Left colon (tissue), 2 donors: ENCODE measurements at regions not wholly inside any gene's neighbourhood (a gene's known extent, or its start where the extent isn't known, plus 50 kb on each side); places are given as distances from the start of the nearest gene placed in this dataset.
"Not testable (repeated sequence)": the region's sequence is repeated elsewhere in the genome, so short reads cannot be mapped to it uniquely, and the experiment has no call there.

ENCODE experiments used
- ATAC-seq: fragments of 200-7000 bp; cut with Tn5 transposase; one replicate; pipeline ENCODE4 v1.9.1; 2020; ENCODE audit warnings: mild to moderate bottlenecking, moderate library complexity
- DNase-seq, 2 donors: peaks; one replicate each; pipeline ENCODE4 v3.0.0-alpha.2; 2020
- intact Hi-C, 2 donors: fragments of 100-400 bp; cut with DNase I in 1 of 2; cut with micrococcal nuclease in 1 of 2; formaldehyde crosslinking; loops; one replicate each; pipeline versions ENCODE4 v1.11.2 to v1.14.0; 2022; cut with DNase I, micrococcal nuclease
- donor health status: DM: no; HTN: no; CAD: no.
- donor health status: DM: yes; HTN: yes; CAD: no.

DNA sequence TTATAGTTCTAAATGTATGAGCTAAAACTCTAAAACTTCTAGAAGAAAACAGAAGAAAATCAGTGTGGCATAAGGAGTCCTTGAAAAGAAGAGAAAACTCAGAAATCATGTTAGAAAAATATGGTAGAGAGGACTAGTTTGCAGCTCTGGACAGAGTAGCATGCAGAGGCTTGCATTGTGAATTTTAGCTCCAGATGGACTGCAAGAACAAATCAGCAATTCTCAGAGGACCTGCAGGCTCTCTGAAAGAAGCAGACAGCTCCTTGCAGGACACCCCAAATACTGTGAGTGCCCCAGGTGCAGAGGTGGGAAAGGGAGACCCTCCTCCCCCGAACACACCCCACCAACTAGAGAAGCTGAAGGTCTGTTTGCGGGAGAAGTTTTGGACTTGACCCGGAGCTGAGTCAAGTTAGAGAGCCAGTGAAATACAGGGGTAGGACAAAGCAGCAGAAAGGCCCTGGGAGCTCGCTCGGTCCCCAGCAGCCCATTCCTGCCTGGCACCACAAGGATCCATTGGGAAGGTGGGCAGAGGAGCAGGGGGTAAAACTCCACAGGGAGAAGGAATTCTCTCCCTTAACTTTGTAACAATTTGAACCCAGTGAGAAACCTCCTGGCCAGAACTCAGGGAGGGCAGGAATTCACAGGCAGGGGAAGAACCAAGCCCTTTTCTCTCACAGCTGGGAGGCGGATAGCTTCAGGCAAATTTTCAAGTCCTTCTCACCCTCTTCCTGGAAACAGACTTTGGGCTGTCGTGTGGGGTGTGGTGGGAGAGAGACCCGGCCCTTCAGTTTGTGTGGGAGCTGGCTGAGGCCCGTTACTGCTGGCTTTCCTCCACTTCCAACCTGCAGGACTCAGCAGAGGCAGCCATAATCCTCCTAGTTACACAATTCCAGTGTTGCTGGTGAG lies 216.2 kb upstream of the SLC35G4 start:
- DNase-seq (no peak), ATAC-seq (no peak)
- intact Hi-C loops, result no loop called here

DNA sequence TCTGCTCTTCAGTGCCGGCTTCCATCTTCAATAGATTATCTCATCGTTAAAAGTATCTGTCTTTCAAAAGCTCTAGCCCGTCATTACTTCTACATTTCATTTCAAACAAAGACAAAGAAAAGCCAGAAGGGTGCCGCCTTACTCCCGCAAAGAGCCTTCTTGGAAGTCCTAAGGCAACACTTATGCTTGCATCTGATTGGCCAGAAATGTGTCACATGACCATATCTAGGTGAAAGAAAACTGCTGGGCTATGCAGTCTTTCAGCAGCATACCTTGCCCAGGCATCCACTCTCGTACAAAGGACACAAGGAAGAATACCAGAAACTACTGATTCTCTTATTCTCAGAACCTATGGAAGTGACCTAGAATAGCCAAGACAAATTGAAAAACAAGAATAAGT lies 217.1 kb upstream of the SLC35G4 start:
- intact Hi-C loops, result no loop called here
- ATAC-seq, result no peak
- no peak for DNase-seq

DNA sequence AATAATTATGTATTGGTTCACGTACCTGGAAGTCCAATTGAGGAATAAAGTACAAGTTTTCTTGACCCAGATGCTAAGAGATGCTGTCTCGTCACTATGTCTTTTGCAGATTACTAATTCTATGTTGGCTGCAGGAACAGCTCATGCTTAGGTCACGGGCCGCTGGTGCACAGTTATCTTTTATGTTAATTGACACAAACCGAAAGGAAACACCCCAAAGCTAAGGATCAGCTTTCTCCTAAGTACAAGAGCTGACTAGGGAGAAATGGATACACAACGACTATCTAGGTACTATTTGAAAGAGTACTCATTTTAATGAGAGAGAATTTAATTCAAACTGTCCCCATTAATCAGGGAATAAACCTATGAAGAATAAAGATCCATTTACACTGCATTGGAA lies 217.7 kb upstream of the SLC35G4 start:
- no peak for ATAC-seq
- no peak for DNase-seq
- intact Hi-C loops, result no loop called here

DNA sequence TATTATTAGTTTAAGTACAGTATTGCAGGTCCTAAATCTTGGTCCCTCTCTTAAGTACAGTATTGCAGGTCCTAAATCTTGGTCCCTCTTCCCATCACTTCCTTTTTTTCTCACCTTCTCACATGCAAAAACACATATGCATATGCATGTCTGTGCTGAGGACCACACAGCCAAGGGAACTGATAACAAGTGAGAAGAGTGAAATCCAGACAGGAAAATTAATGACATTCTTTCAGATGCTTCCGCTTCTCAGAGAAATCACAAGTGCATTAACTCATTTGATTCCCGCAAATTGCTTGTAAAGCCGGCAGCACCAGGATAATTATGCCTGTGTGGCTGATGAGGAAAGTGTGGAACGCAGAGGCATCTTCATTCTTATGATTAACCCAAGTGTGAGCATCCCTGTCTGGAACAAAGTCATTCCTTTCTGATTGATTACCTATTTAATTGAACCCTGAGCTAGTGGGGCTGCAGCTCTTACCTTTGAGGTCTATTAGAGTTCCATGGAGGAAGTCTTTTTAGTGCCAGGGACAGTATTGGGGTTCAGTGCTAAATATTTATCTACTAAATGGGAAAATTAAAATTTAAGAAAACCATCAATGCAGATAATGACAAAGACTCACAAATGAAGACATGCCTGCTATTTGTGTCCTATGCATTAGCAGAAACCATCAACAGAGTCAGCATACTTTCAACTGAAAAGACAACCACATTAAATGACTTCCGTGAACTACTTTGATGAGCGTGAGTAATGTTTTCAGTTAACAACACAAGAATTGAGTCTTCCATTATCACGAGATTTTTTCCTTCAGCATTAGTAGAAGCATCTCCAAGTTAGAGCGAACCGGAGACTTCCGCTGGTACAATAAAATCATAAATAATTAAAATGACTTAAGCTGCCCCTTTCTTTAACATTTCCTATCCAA lies 220.4 kb upstream of the SLC35G4 start:
- intact Hi-C loops, result no loop called here
- DNase-seq (no peak), ATAC-seq (no peak)

DNA sequence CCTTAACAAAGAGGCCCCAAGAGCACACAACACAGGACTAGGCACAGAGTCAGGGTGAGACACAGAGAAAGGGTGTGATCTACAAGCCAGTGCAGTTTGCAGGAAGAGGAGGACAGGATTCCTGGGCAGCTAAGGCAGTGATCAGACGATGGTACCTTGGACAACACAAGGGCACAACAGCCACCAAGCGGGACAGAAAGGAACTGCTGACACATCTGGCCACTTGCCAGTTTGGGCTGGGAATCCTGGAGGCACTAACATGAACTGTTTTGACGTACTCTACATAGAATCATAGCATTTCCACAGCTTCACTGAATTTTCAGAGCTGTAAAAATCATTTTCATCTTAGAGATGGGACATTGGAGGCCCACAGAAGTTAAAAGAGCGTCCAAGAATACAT lies 221.5 kb upstream of the SLC35G4 start:
- no peak for DNase-seq
- intact Hi-C loops, result no loop called here
- no peak for ATAC-seq

DNA sequence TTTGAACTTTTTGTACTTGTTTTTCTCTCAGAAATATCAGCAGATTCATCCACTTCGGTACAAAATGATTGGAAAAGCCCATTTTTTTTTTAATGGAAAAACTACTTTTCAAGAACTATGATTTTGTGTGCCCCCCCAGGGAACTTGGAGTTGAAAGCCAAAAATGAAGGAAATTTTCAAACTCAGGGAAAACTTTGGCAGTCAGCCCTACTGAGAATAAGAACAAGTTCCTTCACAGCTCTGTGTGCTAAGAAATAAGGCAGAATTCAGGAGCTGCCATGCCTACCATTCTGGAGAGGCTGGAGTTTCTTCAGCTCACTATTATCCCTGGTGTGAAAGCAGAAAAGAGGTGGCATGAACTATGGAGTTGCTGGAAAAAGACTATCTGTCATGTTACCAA lies 226.0 kb upstream of the SLC35G4 start:
- intact Hi-C loops, result no loop called here
- DNase-seq (no peak), ATAC-seq (no peak)

DNA sequence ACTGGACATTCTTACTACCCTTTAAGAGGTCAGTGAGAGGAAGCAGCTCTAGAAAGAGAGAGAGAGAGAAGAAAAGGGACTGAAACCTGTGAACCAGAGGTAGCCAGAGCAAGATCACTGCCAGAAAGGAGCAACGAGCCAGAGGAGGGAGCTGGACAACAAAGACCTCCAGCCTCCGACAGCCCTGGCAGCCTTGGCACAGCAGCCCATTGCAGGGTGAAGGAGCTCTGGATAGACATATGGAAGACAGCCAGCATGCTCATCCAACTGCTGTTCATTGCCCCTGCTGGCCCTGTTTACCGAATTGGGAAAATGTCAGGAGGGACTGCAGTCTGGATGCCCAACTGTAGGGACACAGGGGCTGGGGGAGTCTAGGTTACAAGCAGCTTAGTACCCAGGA lies 228.4 kb upstream of the SLC35G4 start:
- DNase-seq (no peak), ATAC-seq (no peak)
- intact Hi-C loops, result no loop called here

DNA sequence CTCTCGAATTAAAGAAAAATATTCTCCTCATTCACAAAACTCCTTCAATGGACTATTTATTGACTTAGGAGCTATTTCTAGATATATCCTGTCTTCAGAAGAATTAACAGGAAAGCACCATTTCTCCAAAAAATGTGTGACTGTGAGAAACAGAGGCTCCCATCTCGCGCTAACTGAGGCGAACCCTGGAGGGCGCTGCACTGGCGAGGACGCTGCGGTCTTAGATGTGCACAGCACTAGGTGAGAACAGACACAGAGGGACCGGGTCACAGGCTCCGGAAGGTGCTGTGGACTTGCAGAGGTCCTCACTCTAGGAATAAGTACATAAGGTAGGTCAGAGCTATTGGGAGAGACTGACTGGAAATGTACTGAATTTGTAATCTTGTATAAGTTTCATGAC lies 229.7 kb upstream of the SLC35G4 start:
- DNase-seq (no peak), ATAC-seq (no peak)
- intact Hi-C loops, result no loop called here

DNA sequence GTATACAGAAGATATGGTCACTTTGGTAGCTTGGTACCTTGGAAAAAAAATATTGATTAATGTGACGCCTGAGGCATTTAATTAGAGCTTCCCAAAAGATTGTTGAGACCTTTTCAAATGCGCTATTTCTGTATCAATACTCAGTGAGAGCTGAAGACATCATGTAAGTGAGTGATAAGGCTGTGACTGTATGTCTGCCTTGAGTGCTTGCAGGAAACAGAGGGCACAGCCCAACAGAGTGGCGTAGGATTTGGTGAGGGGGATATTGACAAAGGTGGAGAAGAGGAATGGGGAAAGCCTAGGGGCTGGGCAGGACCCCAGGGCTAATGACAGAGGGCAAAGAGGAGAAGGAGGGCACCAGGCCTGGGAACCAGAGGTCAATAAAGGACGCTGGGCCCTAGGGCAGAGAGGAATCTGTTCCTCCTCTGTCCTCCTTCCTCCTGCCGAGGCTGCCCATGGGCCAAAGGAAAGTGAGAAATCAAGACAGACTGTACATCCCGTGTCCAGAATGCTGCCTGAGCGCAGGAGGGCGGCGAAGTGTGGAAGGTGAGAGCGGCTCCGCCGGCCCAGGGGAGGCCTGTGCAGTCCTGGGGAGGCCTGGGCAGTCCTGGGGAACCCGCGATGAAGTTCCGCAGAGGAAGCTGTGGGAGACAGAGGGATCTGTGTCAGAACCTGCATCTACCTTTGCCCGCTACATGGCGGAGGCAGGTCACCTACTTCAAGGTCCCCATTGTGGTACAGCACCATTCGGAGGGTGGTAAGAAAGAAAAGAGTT lies 228.6 kb upstream of the PIEZO2 start:
- intact Hi-C loops, result no loop called here
- no peak for ATAC-seq
- DNase-seq, result no peak

DNA sequence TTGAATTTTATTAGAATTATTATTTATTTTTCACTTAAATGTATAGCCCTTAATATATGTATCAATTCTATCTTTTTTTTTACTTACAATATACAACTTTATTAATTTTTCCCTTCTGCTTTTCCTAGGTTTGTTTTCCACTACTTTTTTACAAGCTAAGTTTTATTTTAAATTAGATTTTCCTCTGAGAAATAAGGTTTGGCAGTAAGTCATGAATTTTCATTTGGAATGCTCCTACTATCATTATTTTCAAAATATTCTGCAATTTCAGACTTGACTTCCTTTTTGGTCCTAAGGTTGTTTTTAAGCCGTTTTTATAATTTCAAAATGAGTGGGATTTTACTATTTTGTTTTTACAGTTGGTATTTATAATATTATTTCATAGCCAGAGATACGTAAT lies 222.8 kb upstream of the PIEZO2 start:
- intact Hi-C loops, result no loop called here
- DNase-seq (no peak), ATAC-seq (no peak)

DNA sequence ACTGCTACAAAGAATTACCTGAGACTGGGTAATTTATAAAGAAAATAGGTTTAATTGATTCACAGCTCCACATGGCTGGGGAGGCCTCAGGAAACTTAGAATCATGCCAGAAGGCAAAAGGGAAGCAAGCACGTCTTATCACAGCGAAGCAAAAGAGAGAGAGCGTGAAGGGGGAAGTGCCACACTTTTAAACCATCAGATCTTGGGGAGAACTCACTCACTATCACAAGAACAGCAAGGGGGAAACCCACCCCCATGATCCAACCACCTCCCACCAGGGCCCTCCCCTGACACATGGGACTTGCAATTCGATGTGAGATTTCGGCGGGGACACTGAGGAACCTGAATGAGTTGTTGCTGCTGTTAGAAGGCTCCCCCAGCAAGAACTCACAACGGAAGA lies 220.2 kb upstream of the PIEZO2 start:
- no peak for DNase-seq
- no peak for ATAC-seq
- intact Hi-C loops, result no loop called here

DNA sequence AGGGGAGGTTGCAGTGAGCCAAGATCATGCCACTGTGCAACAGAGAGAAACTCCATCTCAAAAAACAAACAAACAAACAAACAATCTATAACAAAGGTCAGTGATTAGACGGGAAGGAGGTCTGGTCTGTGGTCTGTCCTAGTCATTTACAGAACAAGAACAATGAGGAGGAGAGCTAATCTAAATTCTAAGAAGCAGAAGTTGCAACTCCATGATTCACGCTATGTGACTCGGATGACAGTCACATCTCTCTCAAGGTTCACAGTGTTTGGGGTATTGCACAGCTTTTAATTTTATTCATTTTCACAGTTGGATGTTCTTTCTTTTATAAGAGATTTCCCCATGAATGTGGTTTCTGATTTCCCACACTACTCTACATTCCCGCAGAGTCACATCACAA lies 218.7 kb upstream of the PIEZO2 start:
- no peak for DNase-seq
- intact Hi-C loops, result no loop called here
- ATAC-seq, result no peak

DNA sequence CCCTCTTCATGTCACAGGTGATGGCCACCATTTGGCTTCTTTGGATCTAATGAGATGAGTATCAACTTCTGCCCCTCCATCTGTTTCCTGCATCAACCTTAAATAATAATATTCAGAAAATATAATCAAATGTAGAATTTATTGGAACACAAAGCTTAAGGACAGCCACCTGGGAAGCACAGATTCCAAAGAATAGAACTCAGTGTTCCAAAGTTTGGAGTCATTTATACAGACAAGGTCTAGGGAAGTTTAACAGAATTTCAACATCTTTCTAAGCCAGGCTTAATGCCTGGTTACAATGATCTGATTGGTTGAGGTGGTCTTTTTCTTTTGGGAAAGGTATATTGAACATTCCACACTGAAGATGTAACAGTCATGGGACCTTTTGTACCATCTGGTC lies 218.0 kb upstream of the PIEZO2 start:
- ATAC-seq, result no peak
- no peak for DNase-seq
- intact Hi-C loops, result no loop called here

DNA sequence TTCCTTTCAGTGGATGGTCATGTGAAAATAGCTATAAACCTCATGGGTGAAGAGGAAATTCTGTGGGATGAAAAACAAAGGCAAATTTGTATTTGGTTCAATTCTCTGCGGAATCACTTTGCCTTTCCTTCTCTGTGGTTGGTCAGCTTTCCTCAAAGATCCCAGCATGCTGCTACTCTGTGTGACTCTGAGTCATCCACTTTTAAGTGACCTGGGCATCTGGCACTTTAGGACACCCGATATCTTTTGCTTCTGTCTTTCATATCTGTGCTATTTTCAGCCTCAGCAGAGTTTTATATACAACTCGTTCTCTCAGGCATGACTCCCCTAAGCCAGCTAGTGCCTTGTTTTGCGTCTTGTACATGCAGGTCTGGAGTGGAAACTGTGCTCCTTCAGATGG lies 217.0 kb upstream of the PIEZO2 start:
- DNase-seq, result no peak
- intact Hi-C loops, result no loop called here
- no peak for ATAC-seq

DNA sequence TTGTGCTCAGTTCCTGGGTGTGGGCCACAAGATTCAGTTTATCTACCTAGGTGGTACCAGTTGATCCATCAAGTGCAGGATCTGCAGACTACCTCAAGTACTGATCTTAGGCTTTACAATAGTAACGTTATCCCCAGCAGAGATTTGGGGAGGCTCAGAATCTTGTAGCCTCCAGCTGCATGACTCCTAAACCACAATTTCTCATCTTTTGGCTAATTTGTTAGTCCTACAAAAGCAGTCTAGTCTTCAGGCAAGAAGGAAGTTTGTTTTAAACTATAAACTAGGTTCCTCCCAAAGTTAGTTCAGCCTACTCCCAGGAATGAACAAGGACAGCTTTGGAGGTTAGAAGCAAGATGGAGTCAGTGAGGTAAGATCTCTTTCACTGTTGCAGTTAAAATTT lies 213.5 kb upstream of the PIEZO2 start:
- ATAC-seq, result no peak
- intact Hi-C loops, result no loop called here
- DNase-seq, result no peak

DNA sequence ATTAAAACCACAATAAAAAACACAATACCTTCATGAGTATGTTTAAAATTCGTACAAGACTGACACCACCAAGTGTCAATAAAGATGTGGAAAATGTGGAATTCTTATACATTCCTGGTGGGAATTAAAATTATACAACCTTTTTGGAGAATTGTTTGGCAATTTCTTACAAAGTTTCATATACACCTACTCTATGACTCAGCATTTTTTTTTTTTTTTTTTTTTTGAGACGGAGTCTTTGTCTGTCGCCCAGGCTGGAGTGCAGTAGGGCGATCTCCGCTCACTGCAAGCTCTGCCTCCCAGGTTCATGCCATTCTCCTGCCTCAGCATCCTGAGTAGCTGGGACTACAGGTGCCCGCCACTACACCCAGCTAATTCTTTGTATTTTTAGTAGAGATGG lies 212.5 kb upstream of the PIEZO2 start:
- ATAC-seq, DNase-seq, intact Hi-C loops: not testable (repeated sequence)

DNA sequence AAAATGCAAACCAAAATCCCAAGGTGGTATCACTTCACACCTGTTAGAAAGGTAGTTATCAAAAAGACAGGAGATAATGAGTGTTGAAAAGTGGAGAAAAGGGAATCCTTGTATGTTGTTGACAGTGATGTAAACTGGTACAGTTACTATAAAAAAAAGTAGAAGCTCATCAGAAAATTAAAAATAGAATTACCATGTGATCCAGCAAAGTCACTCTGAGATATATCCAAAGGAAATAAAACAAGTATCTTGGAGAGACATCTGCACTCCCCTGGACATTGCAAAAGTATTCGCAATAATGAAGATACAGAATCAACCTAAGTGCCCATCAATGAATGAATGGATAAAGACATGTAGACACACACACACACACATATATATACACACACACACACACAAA lies 208.3 kb upstream of the PIEZO2 start:
- DNase-seq (no peak), ATAC-seq (no peak)
- intact Hi-C loops, result no loop called here

DNA sequence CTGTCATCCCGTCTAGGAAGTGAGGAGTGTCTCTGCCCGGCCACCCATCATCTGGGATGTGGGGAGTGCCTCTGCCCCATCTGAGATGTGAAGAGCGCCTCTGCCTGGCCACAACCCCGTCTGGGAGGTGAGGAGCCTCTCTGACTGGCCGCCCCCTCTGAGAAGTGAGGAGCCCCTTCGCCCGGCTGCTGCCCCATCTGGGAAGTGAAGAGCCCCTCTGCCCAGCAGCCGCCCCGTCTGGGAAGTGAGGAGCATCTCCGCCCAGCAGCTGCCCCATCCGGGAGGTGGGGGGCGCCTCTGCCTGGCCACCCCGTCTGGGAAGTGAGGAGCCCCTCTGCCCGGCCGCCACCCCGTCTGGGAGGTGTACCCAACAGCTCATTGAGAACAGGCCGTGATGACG lies 195.2 kb upstream of the PIEZO2 start:
- intact Hi-C loops, ATAC-seq, DNase-seq: not testable (repeated sequence)

DNA sequence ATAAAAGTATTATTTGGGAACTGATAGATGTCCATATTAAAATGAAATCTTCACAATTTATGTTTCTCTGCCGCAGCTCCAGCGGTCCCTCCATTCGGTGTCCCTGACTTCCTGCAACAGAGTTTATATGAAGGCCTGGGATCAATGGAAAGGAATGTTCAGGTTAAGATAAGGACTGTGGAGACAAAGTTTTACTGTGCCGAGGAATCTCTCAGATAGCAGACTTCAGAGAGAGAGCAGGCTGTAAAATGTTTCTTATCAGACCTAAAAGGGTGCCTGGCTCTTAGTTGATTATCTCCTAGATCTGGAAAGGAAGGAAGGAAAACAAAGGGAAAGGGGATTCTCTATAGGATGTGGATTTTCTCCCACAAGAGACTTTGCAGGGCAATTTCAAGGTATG lies 193.7 kb upstream of the PIEZO2 start:
- ATAC-seq (no peak), DNase-seq (no peak)
- intact Hi-C loops, result no loop called here
